D721Med (cell line): ENCODE measurements at regions not wholly inside any gene's neighbourhood (a gene's known extent, or its start where the extent isn't known, plus 50 kb on each side); places are given as distances from the start of the nearest gene placed in this dataset.

ENCODE experiments used
- DNase-seq: peaks from one replicate; pipeline ENCODE4 v3.0.0; 2011; ENCODE audit warnings: low spot score; ENCODE audit not compliant: insufficient read length
- FAIRE-seq: peaks from 2 replicates; lab custom pipeline; 2011; peaks lifted over from hg19 to GRCh38; lab: Jason Lieb, UNC
- TF ChIP-seq, protein P1 (sequence below): IDR thresholded peaks from 2 replicates; pipeline ENCODE4 v1.5.1; 2012; ENCODE audit warnings: mild to moderate bottlenecking, control low read depth; ENCODE audit not compliant: insufficient read depth; ENCODE audit errors: missing control alignments

DNA sequence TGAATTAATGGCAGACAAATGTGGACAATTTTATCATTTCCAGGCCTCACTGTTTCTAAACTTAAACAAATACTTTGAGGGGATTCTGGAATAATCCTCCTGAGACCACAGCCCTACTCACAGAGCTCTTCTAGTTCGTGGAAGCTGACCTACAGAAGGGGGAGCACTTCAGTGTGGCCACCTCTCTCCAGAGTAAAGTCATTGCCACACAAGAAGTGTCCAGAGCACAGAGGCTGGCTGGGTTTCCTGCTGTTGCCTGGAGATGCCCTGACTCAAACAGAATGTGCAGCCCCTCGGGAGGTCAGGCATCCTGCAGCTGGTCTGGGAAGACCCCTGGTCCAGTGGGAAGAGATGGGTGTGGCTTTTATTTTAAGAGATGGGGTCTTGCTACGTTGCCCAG, 110.9 kb downstream of the QRSL1 start:
- TF ChIP-seq, protein P1, sequence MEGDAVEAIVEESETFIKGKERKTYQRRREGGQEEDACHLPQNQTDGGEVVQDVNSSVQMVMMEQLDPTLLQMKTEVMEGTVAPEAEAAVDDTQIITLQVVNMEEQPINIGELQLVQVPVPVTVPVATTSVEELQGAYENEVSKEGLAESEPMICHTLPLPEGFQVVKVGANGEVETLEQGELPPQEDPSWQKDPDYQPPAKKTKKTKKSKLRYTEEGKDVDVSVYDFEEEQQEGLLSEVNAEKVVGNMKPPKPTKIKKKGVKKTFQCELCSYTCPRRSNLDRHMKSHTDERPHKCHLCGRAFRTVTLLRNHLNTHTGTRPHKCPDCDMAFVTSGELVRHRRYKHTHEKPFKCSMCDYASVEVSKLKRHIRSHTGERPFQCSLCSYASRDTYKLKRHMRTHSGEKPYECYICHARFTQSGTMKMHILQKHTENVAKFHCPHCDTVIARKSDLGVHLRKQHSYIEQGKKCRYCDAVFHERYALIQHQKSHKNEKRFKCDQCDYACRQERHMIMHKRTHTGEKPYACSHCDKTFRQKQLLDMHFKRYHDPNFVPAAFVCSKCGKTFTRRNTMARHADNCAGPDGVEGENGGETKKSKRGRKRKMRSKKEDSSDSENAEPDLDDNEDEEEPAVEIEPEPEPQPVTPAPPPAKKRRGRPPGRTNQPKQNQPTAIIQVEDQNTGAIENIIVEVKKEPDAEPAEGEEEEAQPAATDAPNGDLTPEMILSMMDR = no peak
- DNase-seq (no peak), FAIRE-seq (no peak)

- no peak for DNase-seq
- TF ChIP-seq, protein P1 = no peak
- no peak for FAIRE-seq
Observed at GRCh38 chr6:106739387-106739786, 110.0 kb downstream of the QRSL1 start.

DNA sequence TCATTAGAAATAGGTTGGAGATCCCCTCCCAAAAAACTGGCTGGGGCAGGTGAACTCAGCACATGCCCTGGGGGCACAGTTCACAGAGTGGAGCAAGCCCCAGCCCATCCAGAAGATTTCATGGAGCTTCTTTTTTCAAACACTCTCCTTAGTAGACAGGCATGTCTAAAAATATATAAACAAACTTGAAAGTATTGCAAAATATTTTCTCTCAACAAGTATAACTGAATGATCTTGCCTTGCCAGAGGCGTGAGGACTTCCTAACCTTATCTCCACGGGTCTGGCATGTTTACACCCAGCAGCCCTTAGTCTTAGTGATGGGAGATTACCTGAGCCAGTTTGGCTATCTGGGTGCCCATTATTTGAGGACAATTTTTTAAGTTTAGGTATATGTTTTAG, 107.1 kb downstream of the QRSL1 start:
- DNase-seq (no peak), FAIRE-seq (no peak)
- TF ChIP-seq, protein P1 = no peak

- TF ChIP-seq, protein P1 = no peak
- DNase-seq (no peak), FAIRE-seq (no peak)
Observed at GRCh38 chr6:106735828-106736227, 106.5 kb downstream of the QRSL1 start.

GRCh38 chr6:106735136-106735633, 105.8 kb downstream of the QRSL1 start:
- DNase-seq = no peak
- TF ChIP-seq, protein P1 = no peak

DNA sequence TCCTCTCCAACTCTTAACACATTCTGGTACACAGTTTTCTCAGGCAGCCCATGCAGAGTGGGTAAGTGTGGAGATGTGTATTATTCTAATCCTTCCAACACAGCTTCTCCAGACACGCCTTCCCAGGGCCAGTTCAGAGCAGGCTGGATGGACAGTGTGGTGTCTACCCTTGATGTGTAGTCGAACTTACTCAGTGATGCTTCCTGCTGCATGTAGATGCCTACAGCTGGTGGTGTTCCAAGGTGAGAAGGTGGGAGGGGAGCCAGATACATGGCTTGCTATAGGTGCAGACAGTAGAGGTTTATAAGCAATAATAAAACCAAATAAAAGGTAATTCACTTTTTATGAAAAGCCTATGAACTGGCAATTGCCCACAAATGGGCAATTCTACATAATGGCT, 104.0 kb downstream of the QRSL1 start:
- TF ChIP-seq, protein P1 = no peak
- FAIRE-seq (no peak), DNase-seq (no peak)

More at GRCh38 chr6:106735136-106735633, 105.8 kb downstream of the QRSL1 start:
- no peak for FAIRE-seq

GRCh38 chr6:106732376-106732940, 103.1 kb downstream of the QRSL1 start:
- TF ChIP-seq, protein P1 = no peak
- no peak for FAIRE-seq
- DNase-seq = no peak
